Stimulated activated CD8-positive, alpha-beta memory T cell treated with anti-CD3 and anti-CD28 coated beads, Interleukin-4, amount 100 ng/mL, for 4 hours (primary cell): ENCODE measurements at regions not wholly inside any gene's neighbourhood (a gene's known extent, or its start where the extent isn't known, plus 50 kb on each side); places are given as distances from the start of the nearest gene placed in this dataset.

Experiments used
- DNase-seq, 2 donors: peaks; one replicate each; pipeline ENCODE4 v3.0.0-alpha.2; 2020; ENCODE audit warnings: low read depth in 2 of 2, low spot score in 1 of 2

DNA sequence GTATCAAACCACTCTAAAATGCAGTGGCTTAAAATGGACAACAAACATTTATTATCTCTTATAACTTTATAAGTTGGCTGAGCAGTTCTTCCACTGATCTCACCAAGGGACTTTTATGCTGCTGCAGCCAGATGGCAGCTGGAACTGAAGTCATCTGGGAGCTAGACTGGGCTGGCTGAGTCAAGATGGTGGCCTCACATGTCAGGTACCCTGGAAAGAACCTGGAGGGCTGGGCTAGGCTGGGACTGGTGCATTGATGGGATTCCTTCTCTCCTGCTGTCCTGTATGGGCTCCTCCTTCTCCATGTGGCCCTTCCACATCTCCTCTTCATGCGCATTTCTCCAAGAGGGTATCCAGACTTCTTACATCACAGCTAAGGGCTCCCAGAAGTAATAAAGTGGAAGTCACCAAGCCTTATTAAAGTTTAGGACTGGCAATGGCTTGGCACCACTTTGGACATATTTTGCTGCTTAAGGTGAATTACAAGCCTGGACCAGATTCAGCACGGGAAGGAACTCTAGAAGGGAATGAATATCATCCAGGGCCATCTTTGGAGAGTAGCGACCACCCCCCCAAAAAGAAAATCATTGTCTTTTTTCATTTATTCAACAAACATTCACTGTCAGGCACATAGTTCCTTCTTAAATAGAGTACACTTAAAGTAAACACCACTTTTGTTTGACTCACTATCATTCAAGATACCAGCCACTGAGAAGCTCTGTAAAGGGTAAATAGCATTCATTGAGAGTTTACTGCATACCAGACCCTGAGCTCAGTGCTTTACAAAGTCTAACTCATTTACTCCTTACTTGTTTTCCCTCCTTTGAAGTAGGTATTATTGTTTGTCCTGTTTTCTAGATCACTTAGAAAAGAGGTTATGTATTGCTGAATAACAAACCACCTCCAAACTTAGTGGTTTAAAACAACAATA, 138.0 kb downstream of the ZFP36L2 start:
- DNase-seq: no peak

- DNase-seq: no peak
These were observed 139.0 kb downstream of the ZFP36L2 start for GRCh38 chr2:43087413-43087812.

- no peak for DNase-seq
These were observed 139.8 kb downstream of the ZFP36L2 start for GRCh38 chr2:43086451-43087221.

GRCh38 chr2:43085929-43086328, 140.5 kb downstream of the ZFP36L2 start:
- DNase-seq: no peak

GRCh38 chr2:43085505-43085904, 140.9 kb downstream of the ZFP36L2 start:
- no peak for DNase-seq

DNA sequence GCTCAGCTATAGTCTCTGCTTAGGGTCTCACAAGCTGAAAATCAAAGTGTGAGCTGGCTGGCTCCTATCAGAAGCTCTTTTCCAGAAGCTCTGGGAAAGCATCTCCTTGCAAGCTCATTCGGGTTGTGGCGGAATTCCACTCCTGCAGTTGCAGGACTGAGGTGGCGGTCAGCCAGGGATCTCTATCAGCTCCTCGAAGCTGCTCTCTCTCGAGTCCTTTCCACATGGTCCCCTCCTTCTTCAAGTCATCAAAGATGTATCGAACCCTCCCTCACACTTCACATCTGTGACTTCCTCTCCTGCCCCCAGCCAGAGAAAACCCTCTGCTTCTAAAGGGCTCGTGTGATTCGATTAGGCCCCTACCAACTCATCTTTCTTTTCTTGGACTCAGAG, 141.7 kb downstream of the ZFP36L2 start:
- no peak for DNase-seq

- DNase-seq: no peak
These were observed 142.4 kb downstream of the ZFP36L2 start for GRCh38 chr2:43083710-43084698.

DNA sequence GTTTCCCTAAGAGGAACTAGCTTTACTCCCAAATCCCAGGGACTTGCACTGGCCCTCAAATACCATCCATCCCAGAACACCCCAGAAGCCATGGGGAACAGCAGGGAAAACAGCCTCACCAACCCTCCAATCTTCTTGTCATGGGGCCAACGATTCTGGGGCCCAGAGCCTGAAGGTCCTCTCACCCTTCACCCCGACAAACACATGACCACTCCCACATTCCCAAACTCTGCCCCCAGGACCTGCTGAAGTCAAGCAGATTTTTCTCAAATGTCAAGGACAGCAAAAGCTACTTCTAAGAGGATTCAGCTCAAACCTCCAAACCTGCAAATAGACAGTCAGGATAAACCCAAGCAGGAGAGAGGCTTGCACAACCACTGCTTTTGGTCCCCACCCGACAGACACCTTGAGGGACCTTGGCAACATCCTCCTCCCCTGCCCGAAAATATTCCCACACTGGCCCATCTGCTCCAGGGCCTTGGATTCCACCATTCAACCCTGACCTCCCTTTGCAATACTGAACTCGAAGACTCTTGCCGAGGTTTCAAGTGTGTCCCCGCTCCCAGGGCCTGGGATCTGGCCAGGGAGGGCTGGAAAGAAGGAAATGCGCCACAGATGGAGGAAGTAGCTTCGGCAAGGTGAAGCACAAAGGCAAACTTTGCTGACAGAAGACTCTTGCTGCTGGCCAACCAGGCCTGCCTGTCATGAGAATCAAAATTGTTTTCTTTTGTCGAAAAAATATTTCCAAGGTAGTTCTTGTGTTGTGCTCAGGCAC, 143.3 kb downstream of the ZFP36L2 start:
- DNase-seq: no peak

- DNase-seq: no peak
These were observed 144.1 kb downstream of the ZFP36L2 start for GRCh38 chr2:43082111-43082894.

- DNase-seq: no peak
These were observed 145.2 kb downstream of the ZFP36L2 start for GRCh38 chr2:43081131-43081765.

DNA sequence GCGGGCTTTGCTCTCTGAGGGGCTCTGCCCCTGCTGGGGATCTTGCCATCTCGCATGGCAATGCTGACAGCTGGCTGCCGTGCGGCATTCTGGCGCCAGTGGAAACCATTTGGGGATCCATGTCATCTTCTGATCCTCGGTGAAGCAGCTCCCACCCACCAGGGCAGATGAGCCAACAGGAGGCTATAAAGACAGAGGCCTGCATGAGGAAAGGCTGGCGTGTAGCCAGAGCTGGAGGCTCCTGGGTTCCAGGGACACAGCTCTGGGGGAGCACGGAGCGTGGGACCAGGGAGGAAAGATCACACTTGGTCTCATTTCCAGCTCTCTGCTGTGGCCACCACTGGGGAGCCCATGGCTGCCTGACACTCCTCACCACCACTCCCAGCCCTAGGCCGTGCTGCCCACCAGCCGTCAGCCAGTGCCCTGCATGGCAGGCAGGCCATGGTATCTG, 145.8 kb downstream of the ZFP36L2 start:
- no peak for DNase-seq

DNA sequence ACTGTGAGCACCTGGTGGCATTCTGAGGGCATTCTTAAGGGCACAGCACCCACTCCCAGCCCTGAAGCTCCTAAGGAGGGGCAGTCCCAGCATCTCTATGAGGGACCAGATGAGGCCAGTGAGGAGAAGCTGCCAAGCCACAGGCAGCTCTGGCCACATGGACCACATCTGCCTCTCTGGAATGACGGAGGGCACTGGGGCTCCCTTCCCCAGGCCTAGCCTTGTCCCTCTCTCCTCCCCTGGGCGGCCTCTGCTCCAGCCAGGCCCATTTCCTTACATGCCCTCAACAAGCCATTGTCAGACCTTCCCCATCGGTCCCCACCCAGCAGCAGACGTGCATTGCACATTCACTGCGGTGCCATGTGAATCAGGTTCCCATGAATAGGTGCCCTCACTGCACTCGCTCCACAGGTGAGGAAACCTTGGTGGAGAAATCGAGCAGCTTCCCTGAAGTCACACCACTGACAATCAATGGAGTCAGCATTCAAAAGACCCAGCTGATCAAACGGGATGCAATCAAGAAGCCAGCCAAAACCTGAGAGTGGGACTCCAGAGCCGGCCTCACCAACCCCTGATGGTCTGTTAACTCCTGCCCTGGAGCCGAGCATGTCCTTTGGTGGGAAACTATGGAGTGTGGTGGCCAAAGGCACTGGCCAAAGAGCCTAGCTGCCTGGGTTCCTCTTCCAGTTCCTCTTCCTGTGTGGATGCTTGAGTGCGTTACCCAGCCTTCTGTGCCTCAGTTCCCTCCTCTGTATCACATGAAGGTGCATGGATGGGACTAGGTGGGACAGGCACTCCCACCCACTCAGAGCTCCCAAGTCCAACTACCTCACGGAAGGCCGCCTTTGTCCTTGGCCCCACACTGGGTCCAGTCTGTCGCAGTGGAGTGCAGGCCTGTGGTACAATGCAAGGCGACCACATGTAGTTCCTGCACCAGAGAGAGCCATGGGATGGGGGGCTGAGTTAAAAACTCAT, 147.3 kb downstream of the ZFP36L2 start:
- DNase-seq: no peak

- DNase-seq: no peak
These were observed 148.1 kb downstream of the ZFP36L2 start for GRCh38 chr2:43078301-43078700.

DNA sequence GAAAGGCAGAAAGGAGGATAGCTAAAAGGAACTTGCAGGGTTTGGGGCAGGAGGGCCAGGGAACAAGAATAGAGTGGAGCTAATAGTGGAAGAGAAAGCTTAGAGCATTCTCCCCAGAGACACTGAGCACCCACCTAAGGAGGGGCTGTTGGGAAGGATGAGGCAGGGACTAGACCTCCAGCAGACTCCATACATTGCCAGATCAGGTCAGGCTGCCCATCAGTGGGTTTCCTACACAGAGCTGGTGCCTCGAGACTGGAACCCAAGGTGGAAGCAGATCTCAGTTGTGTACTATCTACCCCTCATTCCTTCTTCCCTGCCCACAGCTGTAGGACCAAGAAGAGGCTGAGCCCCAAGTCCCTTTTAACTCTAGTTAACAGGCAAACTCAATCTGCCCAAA, 148.5 kb downstream of the ZFP36L2 start:
- no peak for DNase-seq

- no peak for DNase-seq
These were observed 149.7 kb downstream of the ZFP36L2 start for GRCh38 chr2:43076676-43077075.

DNA sequence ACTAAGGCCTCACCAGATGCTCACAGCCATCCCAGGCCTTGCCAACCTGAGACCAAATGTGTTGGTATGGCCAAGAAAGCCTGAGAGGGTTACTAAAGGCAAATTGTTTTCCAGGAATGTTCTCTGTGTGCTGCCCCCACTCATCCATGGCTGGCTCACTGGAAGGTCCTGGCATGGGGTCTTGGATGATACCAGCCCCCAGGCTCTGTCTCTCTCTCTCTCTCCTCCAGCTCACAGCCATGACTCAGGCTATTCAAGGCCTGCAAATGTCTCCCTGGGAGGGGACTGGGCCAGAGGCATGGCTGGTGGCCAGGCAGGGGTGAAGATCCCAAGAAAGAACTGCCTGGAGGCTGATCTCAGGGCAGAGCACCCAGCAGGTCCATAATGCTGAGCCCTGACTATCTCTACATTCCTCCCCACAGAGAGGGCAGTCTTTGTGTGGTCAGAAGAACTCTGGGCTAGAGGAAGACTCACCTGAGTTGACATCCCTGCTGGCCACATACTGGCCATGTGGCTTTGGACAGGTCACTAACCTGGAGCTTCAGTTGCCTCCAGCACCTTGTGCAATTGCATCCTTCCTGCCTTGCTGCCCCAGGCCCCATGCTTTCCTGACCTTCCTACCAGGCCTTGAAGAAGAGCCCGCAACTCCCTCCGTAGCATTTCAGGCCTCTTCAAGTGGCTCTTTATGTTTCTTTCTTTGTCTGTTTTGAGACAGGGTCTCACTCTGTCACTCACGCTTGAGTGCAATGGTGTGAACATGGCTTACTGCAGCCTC, 150.4 kb downstream of the ZFP36L2 start:
- DNase-seq: no peak

DNA sequence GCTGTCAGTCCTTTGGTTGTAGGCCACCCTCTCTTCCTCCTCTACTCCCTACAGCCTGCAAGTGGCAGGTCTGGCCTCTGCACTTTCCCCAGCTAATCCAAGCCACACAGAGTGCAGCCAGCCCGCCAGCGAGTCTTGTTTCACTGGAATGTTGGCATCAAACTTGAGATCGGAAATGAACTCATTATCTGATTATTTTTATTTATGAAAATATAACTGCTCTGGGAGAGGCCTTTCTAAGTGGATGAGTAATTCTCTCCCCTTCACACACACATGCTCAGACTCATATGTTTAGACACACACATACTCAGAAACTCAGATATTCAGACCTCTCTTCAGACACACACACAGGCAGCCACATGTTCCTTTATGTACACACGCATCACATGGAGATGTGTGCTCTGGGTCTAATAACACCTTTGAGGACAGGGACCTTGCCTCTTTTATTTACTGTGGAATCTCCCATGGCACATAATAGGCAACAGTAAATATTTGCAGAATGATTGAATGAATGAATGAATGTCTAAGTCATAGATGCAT, 151.3 kb downstream of the ZFP36L2 start:
- no peak for DNase-seq
